ENCODE measurements at regions not wholly inside any gene's neighbourhood (a gene's known extent, or its start where the extent isn't known, plus 50 kb on each side); places are given as distances from the start of the nearest gene placed in this dataset.

DNA sequence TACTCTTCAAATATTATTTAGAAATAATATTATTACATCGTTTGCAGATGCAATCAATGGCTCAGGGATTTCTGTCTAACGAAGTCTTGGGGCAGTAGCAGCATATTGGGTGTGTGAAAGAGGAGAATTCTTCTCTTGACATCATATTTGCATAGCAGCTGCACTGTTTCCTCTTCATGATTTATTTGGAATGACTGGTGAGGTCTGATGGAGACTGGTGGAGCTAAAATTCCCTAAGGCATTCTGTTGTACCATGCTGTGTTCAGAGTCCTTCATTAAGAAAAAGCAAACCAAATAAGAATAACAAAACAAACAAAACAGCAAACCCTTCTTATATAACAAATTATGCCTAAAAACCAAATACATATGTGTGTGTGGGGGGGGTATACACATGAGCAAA, 177.6 kb downstream of the DIRAS2 start:
- Mint-ChIP-seq H3K27ac (no peak overlapping the region), H3K36me3 (ENCODE audit: insufficient read depth) (no peaks in the 10 kb centered on the region), H3K4me3 (ENCODE audit: low read depth) (no peak overlapping the region), H3K9me3 (ENCODE audit: low read depth) (peaks cover 6% of the 10 kb centered on the region), H3K27me3 (no peaks in the 10 kb centered on the region), H3K4me1 (ENCODE audit: low read depth) (no peaks in the 10 kb centered on the region)
- DNase-seq (ENCODE audit: low spot score, unreplicated experiment) = no peak
- TF ChIP-seq, protein P1, sequence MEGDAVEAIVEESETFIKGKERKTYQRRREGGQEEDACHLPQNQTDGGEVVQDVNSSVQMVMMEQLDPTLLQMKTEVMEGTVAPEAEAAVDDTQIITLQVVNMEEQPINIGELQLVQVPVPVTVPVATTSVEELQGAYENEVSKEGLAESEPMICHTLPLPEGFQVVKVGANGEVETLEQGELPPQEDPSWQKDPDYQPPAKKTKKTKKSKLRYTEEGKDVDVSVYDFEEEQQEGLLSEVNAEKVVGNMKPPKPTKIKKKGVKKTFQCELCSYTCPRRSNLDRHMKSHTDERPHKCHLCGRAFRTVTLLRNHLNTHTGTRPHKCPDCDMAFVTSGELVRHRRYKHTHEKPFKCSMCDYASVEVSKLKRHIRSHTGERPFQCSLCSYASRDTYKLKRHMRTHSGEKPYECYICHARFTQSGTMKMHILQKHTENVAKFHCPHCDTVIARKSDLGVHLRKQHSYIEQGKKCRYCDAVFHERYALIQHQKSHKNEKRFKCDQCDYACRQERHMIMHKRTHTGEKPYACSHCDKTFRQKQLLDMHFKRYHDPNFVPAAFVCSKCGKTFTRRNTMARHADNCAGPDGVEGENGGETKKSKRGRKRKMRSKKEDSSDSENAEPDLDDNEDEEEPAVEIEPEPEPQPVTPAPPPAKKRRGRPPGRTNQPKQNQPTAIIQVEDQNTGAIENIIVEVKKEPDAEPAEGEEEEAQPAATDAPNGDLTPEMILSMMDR (IDR thresholded peaks at IDR 0.05; ENCODE audit: unreplicated experiment) = no peak

DNA sequence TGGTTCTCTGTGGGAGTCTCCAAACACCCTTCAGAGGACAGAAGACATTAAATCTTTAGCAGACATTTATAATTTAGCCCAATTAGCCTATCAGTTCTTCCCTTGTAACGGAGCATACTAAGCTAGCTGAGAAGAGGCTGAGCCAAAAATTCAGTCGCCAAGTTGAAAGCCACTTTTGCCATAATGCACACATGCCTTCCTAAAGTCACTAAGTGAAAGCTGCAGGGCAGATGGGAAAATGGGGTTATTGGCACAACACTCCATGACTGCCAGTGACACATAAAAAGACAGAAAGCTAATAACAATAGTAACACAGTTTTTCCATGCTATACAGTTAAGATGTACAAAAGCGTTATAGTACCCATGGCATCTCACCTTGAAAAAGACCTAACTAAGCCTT, 176.2 kb downstream of the DIRAS2 start:
- no peaks in the 10 kb centered on the region for H3K36me3 Mint-ChIP-seq (ENCODE audit: insufficient read depth)
- no peaks in the 10 kb centered on the region for H3K27me3 Mint-ChIP-seq
- no peaks in the 10 kb centered on the region for H3K4me1 Mint-ChIP-seq (ENCODE audit: low read depth)
- TF ChIP-seq, protein P1 (IDR thresholded peaks at IDR 0.05; ENCODE audit: unreplicated experiment) = no peak
- no peak overlapping the region for H3K27ac Mint-ChIP-seq
- peaks cover 6% of the 10 kb centered on the region for H3K9me3 Mint-ChIP-seq (ENCODE audit: low read depth)
- no peak overlapping the region for H3K4me3 Mint-ChIP-seq (ENCODE audit: low read depth)
- no peak for DNase-seq (ENCODE audit: low spot score, unreplicated experiment)

- H3K4me1 Mint-ChIP-seq (ENCODE audit: low read depth) = no peaks in the 10 kb centered on the region
- DNase-seq (ENCODE audit: low spot score, unreplicated experiment) = no peak
- H3K36me3 Mint-ChIP-seq (ENCODE audit: insufficient read depth) = no peaks in the 10 kb centered on the region
- TF ChIP-seq, protein P1 (IDR thresholded peaks at IDR 0.05; ENCODE audit: unreplicated experiment) = no peak
- H3K4me3 Mint-ChIP-seq (ENCODE audit: low read depth) = no peak overlapping the region
- H3K27ac Mint-ChIP-seq = no peak overlapping the region
- no peaks in the 10 kb centered on the region for H3K9me3 Mint-ChIP-seq (ENCODE audit: low read depth)
- H3K27me3 Mint-ChIP-seq = no peaks in the 10 kb centered on the region
Observed at GRCh38 chr9:90469435-90469834, 173.2 kb downstream of the DIRAS2 start.

GRCh38 chr9:90469865-90470387, 172.7 kb downstream of the DIRAS2 start:
- no peaks in the 10 kb centered on the region for H3K27me3 Mint-ChIP-seq
- no peak overlapping the region for H3K27ac Mint-ChIP-seq
- TF ChIP-seq, protein P1 (IDR thresholded peaks at IDR 0.05; ENCODE audit: unreplicated experiment) = no peak
- H3K4me3 Mint-ChIP-seq (ENCODE audit: low read depth) = no peak overlapping the region
- H3K36me3 Mint-ChIP-seq (ENCODE audit: insufficient read depth) = no peaks in the 10 kb centered on the region
- no peaks in the 10 kb centered on the region for H3K4me1 Mint-ChIP-seq (ENCODE audit: low read depth)
- no peaks in the 10 kb centered on the region for H3K9me3 Mint-ChIP-seq (ENCODE audit: low read depth)
- DNase-seq (ENCODE audit: low spot score, unreplicated experiment) = no peak

- H3K4me3 Mint-ChIP-seq (ENCODE audit: low read depth) = no peak overlapping the region
- no peaks in the 10 kb centered on the region for H3K9me3 Mint-ChIP-seq (ENCODE audit: low read depth)
- H3K36me3 Mint-ChIP-seq (ENCODE audit: insufficient read depth) = no peaks in the 10 kb centered on the region
- H3K27ac Mint-ChIP-seq = no peak overlapping the region
- peaks cover 3% of the 10 kb centered on the region for H3K27me3 Mint-ChIP-seq
- H3K4me1 Mint-ChIP-seq (ENCODE audit: low read depth) = peaks cover 9% of the 10 kb centered on the region
- no peak for DNase-seq (ENCODE audit: low spot score, unreplicated experiment)
- TF ChIP-seq, protein P1 (IDR thresholded peaks at IDR 0.05; ENCODE audit: unreplicated experiment) = no peak
Observed at GRCh38 chr9:90476058-90476457, 166.6 kb downstream of the DIRAS2 start.
